ENCODE measurements at regions not wholly inside any gene's neighbourhood (a gene's known extent, or its start where the extent isn't known, plus 50 kb on each side); places are given as distances from the start of the nearest gene placed in this dataset.

DNA sequence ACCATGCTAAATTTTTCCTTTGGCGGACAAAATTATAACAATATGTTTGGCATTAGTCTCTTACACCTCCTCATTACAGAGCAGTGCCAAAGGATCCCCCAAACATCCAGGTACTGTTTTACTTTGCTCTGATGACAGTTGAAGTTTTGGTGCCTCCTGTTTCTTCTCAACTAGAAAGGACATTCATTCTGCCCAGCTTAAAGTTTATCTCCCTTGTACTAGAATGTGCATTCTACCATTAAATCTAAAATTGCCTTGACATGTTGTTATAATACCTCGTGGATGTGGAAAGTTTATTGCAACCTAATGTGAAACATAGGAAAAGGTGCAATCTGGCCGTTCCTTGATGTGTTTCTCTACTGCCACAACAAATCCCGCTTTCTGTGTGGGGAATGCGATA lies 173.4 kb downstream of the KITLG start:
- Histone ChIP-seq H3K9me3 (ENCODE audit: control insufficient read depth, insufficient read depth, low read length) (no peaks in the 10 kb centered on the region), H4K8ac (ENCODE audit: low read depth in 2 of 2, low read length in 2 of 2) (no peak overlapping the region), H3K27me3 (ENCODE audit: control insufficient read depth, insufficient read depth, low read length) (no peaks in the 10 kb centered on the region), H3K9me1 (ENCODE audit: insufficient read depth, low read length) (no peaks in the 10 kb centered on the region), H3K56ac (ENCODE audit: extremely low read depth, insufficient read depth, low read length) (no peak overlapping the region), H3K4me2 (ENCODE audit: low read depth, low read length) (no peak overlapping the region), H3K4ac (ENCODE audit: low read depth, low read length) (no peak overlapping the region), H3K36me3 (ENCODE audit: control insufficient read depth, insufficient read depth, low read length) (no peaks in the 10 kb centered on the region), H3K23ac (ENCODE audit: low read depth, low read length) (no peak overlapping the region), H3K4me3 (ENCODE audit: insufficient read depth, low read depth, low read length) (no peak overlapping the region), H2BK120ac (ENCODE audit: low read depth, low read length) (no peak overlapping the region), H4K5ac (ENCODE audit: low read depth, low read length) (no peak overlapping the region), H2AK9ac (replicated peaks; ENCODE audit: low read depth, low read length, poor library complexity) (no peak overlapping the region), H4K91ac (ENCODE audit: insufficient read depth, low read depth, low read length) (no peak overlapping the region), H2BK15ac (ENCODE audit: low read depth, low read length) (no peak overlapping the region), H3K9ac (ENCODE audit: low read depth, low read length) (no peak overlapping the region), H3K14ac (replicated peaks; ENCODE audit: low read depth, low read length) (no peak overlapping the region), H4K20me1 (ENCODE audit: insufficient read depth, low read length) (no peaks in the 10 kb centered on the region), H2AFZ (replicated peaks; ENCODE audit: low read length, poor library complexity) (no peak overlapping the region), H3K27ac (ENCODE audit: insufficient read depth, low read length) (no peak overlapping the region), H2BK5ac (ENCODE audit: low read depth, low read length, poor library complexity, severe bottlenecking) (no peak overlapping the region), H3K79me1 (ENCODE audit: low read depth in 1 of 2, low read length in 2 of 2) (no peaks in the 10 kb centered on the region), H2AK5ac (ENCODE audit: low read depth, low read length) (no peak overlapping the region), H3K18ac (ENCODE audit: low read depth, low read length) (no peak overlapping the region), H2BK20ac (ENCODE audit: low read depth, low read length) (no peak overlapping the region), H3K4me1 (ENCODE audit: control insufficient read depth, insufficient read depth, low read length) (no peaks in the 10 kb centered on the region)
- dilution Hi-C loops (cut with HindIII; ENCODE audit: low sequenced_read_pairs, unreplicated experiment), result no loop called here
- POLR2A ChIA-PET (ENCODE audit: unreplicated experiment), result no interaction called here
- TF ChIP-seq SMC3 (IDR thresholded peaks at IDR 0.05; ENCODE audit: low read depth, low read length) (no peak), RCOR1 (IDR thresholded peaks at IDR 0.05; ENCODE audit: insufficient replicate concordance, low read length) (no peak), MXI1 (IDR thresholded peaks at IDR 0.05; ENCODE audit: borderline replicate concordance, low read depth, low read length) (no peak), NFE2L2 (IDR thresholded peaks at IDR 0.05; ENCODE audit: low read depth, low read length) (no peak), RFX5 (IDR thresholded peaks at IDR 0.05; ENCODE audit: low read depth, low read length) (no peak), CHD1 (IDR thresholded peaks at IDR 0.05; ENCODE audit: low read depth, low read length) (no peak), POLR2A (IDR thresholded peaks at IDR 0.05; ENCODE audit: low read depth, low read length) (no peak), CEBPB (IDR thresholded peaks at IDR 0.05; ENCODE audit: low read depth, low read length) (no peak)
- TF ChIP-seq, protein P1, sequence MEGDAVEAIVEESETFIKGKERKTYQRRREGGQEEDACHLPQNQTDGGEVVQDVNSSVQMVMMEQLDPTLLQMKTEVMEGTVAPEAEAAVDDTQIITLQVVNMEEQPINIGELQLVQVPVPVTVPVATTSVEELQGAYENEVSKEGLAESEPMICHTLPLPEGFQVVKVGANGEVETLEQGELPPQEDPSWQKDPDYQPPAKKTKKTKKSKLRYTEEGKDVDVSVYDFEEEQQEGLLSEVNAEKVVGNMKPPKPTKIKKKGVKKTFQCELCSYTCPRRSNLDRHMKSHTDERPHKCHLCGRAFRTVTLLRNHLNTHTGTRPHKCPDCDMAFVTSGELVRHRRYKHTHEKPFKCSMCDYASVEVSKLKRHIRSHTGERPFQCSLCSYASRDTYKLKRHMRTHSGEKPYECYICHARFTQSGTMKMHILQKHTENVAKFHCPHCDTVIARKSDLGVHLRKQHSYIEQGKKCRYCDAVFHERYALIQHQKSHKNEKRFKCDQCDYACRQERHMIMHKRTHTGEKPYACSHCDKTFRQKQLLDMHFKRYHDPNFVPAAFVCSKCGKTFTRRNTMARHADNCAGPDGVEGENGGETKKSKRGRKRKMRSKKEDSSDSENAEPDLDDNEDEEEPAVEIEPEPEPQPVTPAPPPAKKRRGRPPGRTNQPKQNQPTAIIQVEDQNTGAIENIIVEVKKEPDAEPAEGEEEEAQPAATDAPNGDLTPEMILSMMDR (conservative IDR thresholded peaks at IDR 0.05; ENCODE audit: low read depth, low read length), result no peak
- TF ChIP-seq, protein P2, sequence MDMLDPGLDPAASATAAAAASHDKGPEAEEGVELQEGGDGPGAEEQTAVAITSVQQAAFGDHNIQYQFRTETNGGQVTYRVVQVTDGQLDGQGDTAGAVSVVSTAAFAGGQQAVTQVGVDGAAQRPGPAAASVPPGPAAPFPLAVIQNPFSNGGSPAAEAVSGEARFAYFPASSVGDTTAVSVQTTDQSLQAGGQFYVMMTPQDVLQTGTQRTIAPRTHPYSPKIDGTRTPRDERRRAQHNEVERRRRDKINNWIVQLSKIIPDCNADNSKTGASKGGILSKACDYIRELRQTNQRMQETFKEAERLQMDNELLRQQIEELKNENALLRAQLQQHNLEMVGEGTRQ (IDR thresholded peaks at IDR 0.05; ENCODE audit: low read depth, low read length), result no peak
- TF ChIP-seq, protein P3, sequence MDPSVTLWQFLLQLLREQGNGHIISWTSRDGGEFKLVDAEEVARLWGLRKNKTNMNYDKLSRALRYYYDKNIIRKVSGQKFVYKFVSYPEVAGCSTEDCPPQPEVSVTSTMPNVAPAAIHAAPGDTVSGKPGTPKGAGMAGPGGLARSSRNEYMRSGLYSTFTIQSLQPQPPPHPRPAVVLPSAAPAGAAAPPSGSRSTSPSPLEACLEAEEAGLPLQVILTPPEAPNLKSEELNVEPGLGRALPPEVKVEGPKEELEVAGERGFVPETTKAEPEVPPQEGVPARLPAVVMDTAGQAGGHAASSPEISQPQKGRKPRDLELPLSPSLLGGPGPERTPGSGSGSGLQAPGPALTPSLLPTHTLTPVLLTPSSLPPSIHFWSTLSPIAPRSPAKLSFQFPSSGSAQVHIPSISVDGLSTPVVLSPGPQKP (IDR thresholded peaks at IDR 0.05; ENCODE audit: borderline replicate concordance, low read depth, low read length), result no peak
- no TSS peak for BruUV-seq (replicated peaks)
- no CpG with 5 or more reads among the region's 5 CpGs for WGBS, 2 experiments (ENCODE audit: extremely low coverage in 2 of 2, insufficient read length in 1 of 2)
- intact Hi-C loops (cut with micrococcal nuclease), result no loop called here
- ATAC-seq (ENCODE audit: low read depth) (no peak), DNase-seq (no peak)
- CTCF ChIA-PET, result interaction anchor here (0.6 to 1.7 kb wide), 2 partner anchors 14 to 173 kb away, joined by 4 to 7 read pairs; no protein-coding TSS in a partner anchor
- in situ Hi-C loops (cut with MboI; ENCODE audit: low sequenced_read_pairs), result no loop called here

All from IMR-90 (cell line).